CD4-positive, alpha-beta T cell (primary cell): ENCODE measurements at regions not wholly inside any gene's neighbourhood (a gene's known extent, or its start where the extent isn't known, plus 50 kb on each side); places are given as distances from the start of the nearest gene placed in this dataset.

Experiments used
- ATAC-seq: fragments of 200-7000 bp; cut with Tn5 transposase; one replicate; pipeline ENCODE4 v1.10.0; 2022; ENCODE audit warnings: mild to moderate bottlenecking; ENCODE audit not compliant: poor library complexity
- CTCF ChIA-PET: fragments of 350-600 bp; sonication (Branson Sonifier 250); formaldehyde crosslinking; loops from one replicate; lab custom pipeline; 2021; ENCODE audit warnings: antibody characterized with exemption, inconsistent platforms; lab: Charles Lee
- POLR2A ChIA-PET: fragments of 350-600 bp; sonication (Branson Sonifier 250); formaldehyde crosslinking; loops from one replicate; lab custom pipeline; 2021; ENCODE audit warnings: antibody characterized with exemption, inconsistent platforms; lab: Charles Lee
- DNase-seq, 14 experiments: peaks; one replicate each; pipeline ENCODE4 v3.0.0-alpha.2; 2013 to 2020; ENCODE audit warnings: mixed read lengths in 2 of 14
- H3K27ac ChIP-seq, 2 donors: one replicate each; pipeline versions ENCODE4 v1.5.1 to v1.7.0; 2013; ENCODE audit warnings: low read length in 2 of 2, low read depth in 1 of 2, mild to moderate bottlenecking in 1 of 2
- H3K27me3 ChIP-seq, 2 experiments: 1 replicate in 1 of 2; 2 replicates in 1 of 2; pipeline versions ENCODE4 v1.6.1 to v1.7.0; 2013; ENCODE audit warnings: low read length in 2 of 2, control low read depth in 1 of 2, mild to moderate bottlenecking in 1 of 2, moderate library complexity in 1 of 2; ENCODE audit not compliant: insufficient read depth in 2 of 2, control insufficient read depth in 1 of 2
- H3K36me3 ChIP-seq: one replicate; pipeline ENCODE4 v1.6.1; 2013; ENCODE audit warnings: low read length, control low read depth; ENCODE audit not compliant: insufficient read depth
- H3K4me1 ChIP-seq: one replicate; pipeline ENCODE4 v1.6.1; 2013; ENCODE audit warnings: low read length, control low read depth; ENCODE audit not compliant: insufficient read depth
- H3K4me3 ChIP-seq: one replicate; pipeline ENCODE4 v1.5.1; 2013; ENCODE audit warnings: mild to moderate bottlenecking, low read length, moderate library complexity
- H3K9me3 ChIP-seq, 2 experiments: 1 replicate in 1 of 2; 2 replicates in 1 of 2; pipeline versions ENCODE4 v1.6.1 to v1.7.0; 2013; ENCODE audit warnings: low read length in 2 of 2, mild to moderate bottlenecking in 2 of 2, control low read depth in 1 of 2, moderate library complexity in 1 of 2; ENCODE audit not compliant: control insufficient read depth in 1 of 2, insufficient read depth in 1 of 2
- H3K27ac Mint-ChIP-seq: one replicate; pipeline ENCODE4 v1.8.0; 2020; ENCODE audit warnings: mixed read lengths
- H3K27me3 Mint-ChIP-seq: one replicate; pipeline ENCODE4 v1.8.0; 2021; ENCODE audit warnings: mixed read lengths
- H3K36me3 Mint-ChIP-seq: one replicate; pipeline ENCODE4 v1.8.0; 2021; ENCODE audit warnings: low read depth, mixed read lengths
- H3K4me1 Mint-ChIP-seq: one replicate; pipeline ENCODE4 v1.8.0; 2021; ENCODE audit warnings: low read depth, mixed read lengths
- H3K4me3 Mint-ChIP-seq: one replicate; pipeline ENCODE4 v1.8.0; 2020; ENCODE audit warnings: mild to moderate bottlenecking, mixed read lengths
- H3K9me3 Mint-ChIP-seq: one replicate; pipeline ENCODE4 v1.8.0; 2020; ENCODE audit warnings: mixed read lengths
- CTCF ChIP-seq: fragments of 200-600 bp; IDR thresholded peaks from one replicate; pipeline ENCODE4 v1.8.0; 2022; ENCODE audit warnings: antibody characterized with exemption, mild to moderate bottlenecking
- intact Hi-C, 2 experiments: fragments of 100-400 bp; cut with DNase I in 1 of 2; cut with micrococcal nuclease in 1 of 2; formaldehyde crosslinking; loops; one replicate each; pipeline versions ENCODE4 v1.15.1 to v1.9.0; 2023 to 2025; cut with DNase I, micrococcal nuclease

GRCh38 chr17:72065556-72065955 is 55.3 kb upstream of the SOX9 start:
- Histone ChIP-seq H3K4me1 (no peaks in the 10 kb centered on the region), H3K27ac (no peak overlapping the region), H3K36me3 (no peaks in the 10 kb centered on the region), H3K9me3 (no peaks in the 10 kb centered on the region), H3K27me3 (no peaks in the 10 kb centered on the region), H3K4me3 (no peak overlapping the region)
- intact Hi-C loops: no loop called here
- Mint-ChIP-seq H3K27ac (no peak overlapping the region), H3K36me3 (no peaks in the 10 kb centered on the region), H3K4me3 (no peak overlapping the region), H3K9me3 (no peaks in the 10 kb centered on the region), H3K27me3 (no peaks in the 10 kb centered on the region), H3K4me1 (no peaks in the 10 kb centered on the region)
- POLR2A ChIA-PET: no interaction called here
- ATAC-seq: no peak
- CTCF ChIA-PET: no interaction called here
- no peak for TF ChIP-seq CTCF
- no peak for DNase-seq

- TF ChIP-seq CTCF: no peak
- Mint-ChIP-seq H3K27me3 (no peaks in the 10 kb centered on the region), H3K36me3 (no peaks in the 10 kb centered on the region), H3K27ac (no peak overlapping the region), H3K4me3 (no peak overlapping the region), H3K9me3 (no peaks in the 10 kb centered on the region), H3K4me1 (no peaks in the 10 kb centered on the region)
- ATAC-seq (no peak), DNase-seq (no peak)
- no peaks in the 10 kb centered on the region for H3K9me3 ChIP-seq
- no peaks in the 10 kb centered on the region for H3K27me3 ChIP-seq
- H3K36me3 ChIP-seq: no peaks in the 10 kb centered on the region
- H3K27ac ChIP-seq: no peak overlapping the region
- H3K4me1 ChIP-seq: no peaks in the 10 kb centered on the region
- ChIA-PET CTCF (no interaction called here), POLR2A (no interaction called here)
- intact Hi-C loops: no loop called here
- H3K4me3 ChIP-seq: no peak overlapping the region
Measured at GRCh38 chr17:72068643-72069042, 52.2 kb upstream of the SOX9 start.

GRCh38 chr17:72069586-72070202 is 51.1 kb upstream of the SOX9 start:
- H3K4me1 ChIP-seq: no peaks in the 10 kb centered on the region
- Mint-ChIP-seq H3K4me1 (no peaks in the 10 kb centered on the region), H3K4me3 (no peak overlapping the region), H3K27ac (no peak overlapping the region), H3K36me3 (no peaks in the 10 kb centered on the region), H3K9me3 (no peaks in the 10 kb centered on the region), H3K27me3 (no peaks in the 10 kb centered on the region)
- no peak for ATAC-seq
- H3K27me3 ChIP-seq: no peaks in the 10 kb centered on the region
- CTCF ChIA-PET: no interaction called here
- H3K9me3 ChIP-seq: no peaks in the 10 kb centered on the region
- no peaks in the 10 kb centered on the region for H3K36me3 ChIP-seq
- no peak overlapping the region for H3K27ac ChIP-seq
- no peak overlapping the region for H3K4me3 ChIP-seq
- POLR2A ChIA-PET: no interaction called here
- TF ChIP-seq CTCF: no peak
- DNase-seq: no peak
- intact Hi-C loops: no loop called here
